HEK293 (cell line): ENCODE measurements at regions not wholly inside any gene's neighbourhood (a gene's known extent, or its start where the extent isn't known, plus 50 kb on each side); places are given as distances from the start of the nearest gene placed in this dataset.

Experiments used
- CTCF ChIP-seq: fragments of 450-650 bp; formaldehyde crosslinking; IDR thresholded peaks from 2 replicates; pipeline ENCODE4 v1.5.1; 2016; ENCODE audit warnings: missing biosample characterization, missing genetic modification characterization
- IKZF3 ChIP-seq: fragments of 450-650 bp; IDR thresholded peaks from 2 replicates; pipeline ENCODE4 v1.5.0; 2018; ENCODE audit warnings: missing biosample characterization, mild to moderate bottlenecking, missing genetic modification characterization, moderate library complexity
- PRDM10 ChIP-seq: fragments of 450-650 bp; formaldehyde crosslinking; IDR thresholded peaks from 2 replicates; pipeline ENCODE4 v1.5.1; 2016; ENCODE audit warnings: missing biosample characterization, missing genetic modification characterization
- SALL2 ChIP-seq: fragments of 450-650 bp; formaldehyde crosslinking; IDR thresholded peaks from 2 replicates; pipeline ENCODE4 v1.5.0; 2017; ENCODE audit warnings: missing biosample characterization, mild to moderate bottlenecking, missing genetic modification characterization, borderline replicate concordance
- ZBTB17 ChIP-seq: fragments of 450-650 bp; formaldehyde crosslinking; IDR thresholded peaks from 2 replicates; pipeline ENCODE4 v1.5.1; 2016; ENCODE audit warnings: missing biosample characterization, missing genetic modification characterization
- ZBTB21 ChIP-seq: fragments of 450-650 bp; formaldehyde crosslinking; IDR thresholded peaks from 2 replicates; pipeline ENCODE4 v1.5.1; 2017; ENCODE audit warnings: missing biosample characterization, missing genetic modification characterization
- ZNF2 ChIP-seq: fragments of 450-650 bp; formaldehyde crosslinking; IDR thresholded peaks from 2 replicates; pipeline ENCODE4 v1.5.1; 2016; ENCODE audit warnings: missing biosample characterization, missing genetic modification characterization
- ZNF513 ChIP-seq: fragments of 450-650 bp; IDR thresholded peaks from 2 replicates; pipeline ENCODE4 v1.5.1; 2018; ENCODE audit warnings: missing biosample characterization, missing genetic modification characterization
- ZNF792 ChIP-seq: fragments of 450-650 bp; formaldehyde crosslinking; IDR thresholded peaks from 2 replicates; pipeline ENCODE4 v1.5.1; 2016; ENCODE audit warnings: missing biosample characterization, missing genetic modification characterization

- TF ChIP-seq ZBTB17 (tag by site-specific recombination) = no peak
- TF ChIP-seq CTCF (tag by site-specific recombination) = no peak
- TF ChIP-seq ZNF513 (tag by site-specific recombination) = no peak
- TF ChIP-seq PRDM10 (tag by site-specific recombination) = no peak
- TF ChIP-seq SALL2 = no peak
- TF ChIP-seq ZNF2 (tag by site-specific recombination) = no peak
- no peak for TF ChIP-seq ZBTB21
- no peak for TF ChIP-seq IKZF3 (tag by site-specific recombination)
- no peak for TF ChIP-seq ZNF792
Observed at GRCh38 chr5:143569722-143570567, 166.5 kb upstream of the NR3C1 start.
